ENCODE measurements at regions not wholly inside any gene's neighbourhood (a gene's known extent, or its start where the extent isn't known, plus 50 kb on each side); places are given as distances from the start of the nearest gene placed in this dataset.

DNA sequence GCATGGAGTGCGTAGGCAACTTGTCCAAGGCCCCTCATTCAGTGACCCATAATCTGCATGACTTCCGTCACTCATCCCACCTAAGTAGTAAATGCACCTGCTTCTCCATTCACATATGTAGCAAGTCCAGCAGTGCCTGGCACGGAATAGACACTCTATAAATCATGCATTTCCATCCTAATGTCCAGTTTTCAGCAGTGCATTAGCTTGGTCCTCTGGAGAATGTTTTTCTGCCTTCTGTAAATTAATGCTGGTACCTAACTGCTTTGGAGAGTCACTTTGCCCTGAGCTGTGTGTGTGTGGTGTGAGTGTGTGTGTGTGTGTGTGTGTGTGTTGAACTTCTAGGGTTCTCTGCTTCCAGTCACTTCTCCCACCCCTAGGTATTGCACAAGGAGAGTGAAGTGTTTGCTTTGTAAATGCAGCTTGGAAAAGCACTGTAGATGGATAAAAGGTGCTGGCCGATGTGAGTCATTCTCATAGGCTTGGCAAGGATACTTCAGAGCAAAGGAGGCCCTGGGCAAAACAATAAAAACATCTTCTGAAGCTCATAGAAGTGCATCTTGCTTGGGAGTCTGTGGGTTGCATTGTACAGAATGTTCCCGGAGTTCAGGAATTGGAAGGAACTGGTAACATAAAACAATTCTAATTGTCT, 181.8 kb downstream of the KATNAL1 start:
- no peak for DNase-seq

DNA sequence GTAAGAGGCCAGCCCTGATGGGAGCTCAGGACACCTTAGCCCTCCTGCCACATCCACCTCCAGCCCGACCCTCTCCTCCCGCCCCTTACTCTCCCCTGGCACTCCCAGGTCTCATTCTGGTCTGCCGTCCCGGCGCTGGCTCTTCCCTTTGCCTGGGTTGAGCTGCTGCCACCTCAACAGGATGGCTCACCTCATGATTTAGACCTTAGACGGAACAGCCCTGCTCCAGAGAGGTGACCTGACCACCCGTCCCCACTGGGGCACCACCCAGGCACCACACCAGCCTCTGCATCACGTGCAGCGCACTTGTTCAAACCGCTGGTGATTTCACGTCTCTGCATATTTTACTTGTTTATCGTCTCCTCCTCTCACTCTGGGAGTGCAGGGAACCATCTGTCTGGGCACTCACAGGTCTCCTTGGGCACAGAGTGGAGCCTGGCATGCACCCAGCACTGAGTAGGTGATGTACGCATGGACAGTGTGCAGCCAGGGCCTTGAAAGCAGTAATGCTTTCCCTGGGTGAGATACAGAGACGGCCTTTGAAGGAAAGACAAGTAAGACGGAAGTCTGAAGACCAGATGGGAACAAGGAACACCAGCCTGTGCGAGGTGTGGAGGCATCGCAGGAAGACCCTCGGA, 183.1 kb downstream of the KATNAL1 start:
- no peak for DNase-seq

DNA sequence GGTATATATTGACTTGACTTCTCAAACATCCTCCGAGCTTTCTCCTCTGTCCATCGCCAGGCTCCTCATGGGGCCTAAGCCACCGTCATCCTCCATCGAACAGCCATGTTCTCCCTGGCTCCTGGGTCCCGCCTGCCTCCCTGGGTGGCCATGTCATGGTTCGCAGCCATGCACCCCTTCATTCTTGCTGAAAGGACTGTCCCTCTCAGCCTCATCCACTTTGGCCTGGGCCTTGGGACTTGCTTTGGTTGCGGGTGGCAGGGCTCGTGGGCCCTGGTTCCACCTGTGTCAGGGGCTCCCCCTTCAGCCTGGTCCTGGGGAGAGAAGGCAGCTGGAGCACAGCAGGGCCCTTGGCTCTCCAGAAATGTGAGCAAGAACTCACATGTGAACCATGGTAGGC, 183.8 kb downstream of the KATNAL1 start:
- no peak for DNase-seq

DNA sequence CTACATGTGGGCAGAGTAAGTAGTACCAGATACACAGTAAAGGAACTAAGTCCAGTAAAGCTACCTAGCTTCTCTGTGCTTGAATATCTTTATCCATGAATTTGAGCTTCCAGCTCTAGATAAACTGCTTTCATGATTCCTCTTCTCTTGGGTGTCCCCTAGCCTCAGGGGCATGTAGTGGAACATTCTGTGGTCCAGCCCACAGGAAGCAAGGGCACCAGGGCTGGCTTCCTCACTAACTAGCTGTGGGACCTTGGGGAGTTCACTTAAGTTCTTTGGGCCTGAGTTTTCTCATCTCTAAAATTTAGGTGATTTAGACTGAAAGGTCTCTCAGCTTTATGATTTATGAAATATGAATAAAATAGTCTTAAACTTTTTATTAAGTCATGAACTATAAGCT, 185.7 kb downstream of the KATNAL1 start:
- no peak for DNase-seq

DNA sequence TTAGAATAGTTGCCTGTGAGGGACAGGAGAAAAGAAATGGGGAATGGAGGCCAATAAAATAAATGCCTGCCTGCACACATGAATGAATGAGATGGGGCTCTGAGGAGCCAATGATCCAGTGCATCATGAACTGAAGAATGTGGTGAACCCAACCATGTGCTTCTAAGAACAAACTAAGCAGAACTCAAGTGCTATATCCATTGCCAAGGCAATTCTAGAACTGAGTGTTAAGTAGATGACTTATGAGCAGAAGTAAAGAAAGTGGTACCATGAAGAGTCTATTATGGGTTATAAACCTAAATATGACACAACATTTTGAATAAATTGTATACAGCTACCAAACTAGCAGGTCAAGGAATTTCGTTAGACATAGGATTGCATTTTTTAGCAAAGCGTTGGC, 186.1 kb downstream of the KATNAL1 start:
- DNase-seq, result no peak

DNA sequence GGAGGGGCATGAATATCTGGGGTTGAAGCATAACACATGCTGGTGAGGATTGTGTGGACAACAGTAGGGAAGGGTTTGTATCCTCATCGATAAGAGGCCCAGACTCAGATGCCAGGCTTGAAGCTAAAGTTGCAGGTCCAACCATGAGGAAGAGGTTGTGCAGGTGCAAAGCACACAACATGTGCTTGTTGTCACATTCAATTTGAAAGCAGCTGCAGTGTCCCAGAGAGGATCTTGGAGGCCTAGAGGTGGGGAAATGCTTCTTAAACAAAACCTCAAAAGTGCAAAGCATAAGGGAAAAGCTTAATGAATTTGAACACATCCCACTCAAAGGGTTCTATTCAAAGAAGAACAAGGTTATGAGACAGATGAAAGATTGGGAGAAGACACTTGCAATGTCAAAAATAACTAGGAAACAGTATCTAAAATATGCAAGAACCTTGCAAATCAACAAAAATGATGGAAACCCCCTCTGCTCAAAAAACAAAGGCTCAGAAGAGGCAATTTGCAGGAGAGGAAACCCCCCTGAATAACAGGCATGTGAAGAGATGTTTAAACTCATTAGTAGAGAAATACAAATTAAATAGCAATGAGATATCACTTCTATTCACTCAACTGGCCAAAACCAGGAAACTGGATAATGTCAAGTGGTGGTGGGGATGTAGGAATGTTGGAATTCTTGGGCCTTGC, 187.1 kb downstream of the KATNAL1 start:
- no peak for DNase-seq

DNA sequence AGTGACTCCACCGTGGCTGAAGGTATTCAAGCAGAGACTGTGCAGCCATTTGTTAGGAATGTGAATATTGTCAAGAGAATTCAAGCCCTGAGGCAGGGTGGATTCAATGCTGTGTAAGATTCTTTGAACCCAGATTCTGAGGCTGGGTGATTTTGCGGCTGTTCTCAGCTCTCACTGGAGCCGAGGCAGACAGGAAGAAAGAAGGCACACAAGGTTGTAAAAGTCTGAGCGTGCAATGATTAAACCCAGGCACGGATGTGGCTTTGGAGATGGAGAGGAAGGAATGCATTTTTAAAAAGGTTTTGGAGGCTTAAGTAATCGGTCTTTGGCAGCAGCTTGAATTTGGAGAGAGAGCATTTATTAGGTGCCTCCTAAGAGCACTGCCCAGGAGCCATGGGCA, 187.9 kb downstream of the KATNAL1 start:
- no peak for DNase-seq

DNA sequence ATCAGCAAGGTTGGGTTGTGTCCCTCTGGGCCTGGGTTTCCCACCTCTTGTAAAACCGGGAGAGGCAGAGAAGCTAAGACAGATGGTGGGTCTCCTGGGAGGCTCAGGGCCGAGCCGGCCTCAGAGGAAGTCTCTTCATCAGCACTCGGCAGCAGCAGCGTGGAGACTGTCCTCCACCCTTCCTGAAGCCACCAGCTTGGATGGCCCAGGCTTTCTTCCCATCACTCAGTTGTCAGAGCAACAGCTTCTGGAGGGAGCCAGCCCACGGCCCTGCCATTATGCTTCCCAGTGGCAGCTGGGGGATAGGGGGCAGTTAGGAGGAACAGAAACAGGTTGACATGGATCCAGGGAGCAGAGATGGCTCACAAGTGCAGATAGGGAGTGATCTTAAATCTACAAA, 191.0 kb downstream of the KATNAL1 start:
- no peak for DNase-seq

DNA sequence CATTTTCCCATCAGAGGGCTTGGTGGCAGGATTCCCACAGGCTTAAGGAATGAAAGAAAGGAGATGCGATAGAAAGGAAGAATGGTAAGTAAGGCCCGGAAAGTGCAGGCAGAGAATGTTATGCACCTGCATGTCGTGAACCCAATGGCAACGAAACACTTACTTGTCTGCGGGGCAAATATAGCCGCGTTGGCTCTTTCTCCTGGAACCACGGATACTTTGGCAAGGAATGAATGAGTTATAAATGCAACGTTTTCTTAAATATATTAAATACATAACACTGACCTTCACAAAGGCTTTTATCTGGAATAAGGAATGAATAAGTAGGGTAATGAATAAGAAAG, 192.1 kb downstream of the KATNAL1 start:
- DNase-seq, result no peak

DNA sequence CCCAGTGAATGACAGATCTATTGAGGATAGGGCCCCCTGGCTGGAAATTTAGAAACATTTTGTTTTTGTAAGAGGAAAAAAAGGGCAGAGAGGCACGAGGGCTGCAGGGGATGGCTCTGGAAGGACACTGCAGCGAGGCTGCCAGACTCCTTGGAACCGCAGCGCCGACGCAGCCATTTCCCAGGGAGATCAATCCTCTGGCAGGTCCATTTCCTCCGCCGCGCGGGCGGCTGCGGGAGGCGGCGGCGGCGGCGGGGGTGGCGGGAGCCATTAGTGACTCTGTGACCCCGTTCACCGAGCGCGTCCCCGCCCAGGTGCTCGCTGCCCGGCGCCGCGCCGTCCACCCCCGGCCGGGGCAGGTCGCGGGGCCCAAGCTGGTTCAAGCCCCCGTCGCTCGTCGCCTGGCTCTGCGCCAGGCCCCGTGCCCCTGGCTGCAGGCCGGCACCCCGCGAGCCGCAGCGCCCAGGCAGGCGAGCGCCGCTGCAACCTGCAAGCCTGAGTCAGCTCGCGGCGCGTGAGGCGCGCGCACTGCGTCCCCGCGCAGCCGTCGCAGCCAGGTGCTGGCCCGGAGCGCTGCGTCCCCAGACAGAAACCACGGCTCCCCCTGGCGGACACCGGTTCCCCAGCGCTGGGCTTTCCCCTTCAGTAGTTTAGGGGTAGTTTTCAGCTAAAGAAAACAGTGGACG, 192.6 kb downstream of the KATNAL1 start:
- peak; percentile 87 for DNase-seq

DNA sequence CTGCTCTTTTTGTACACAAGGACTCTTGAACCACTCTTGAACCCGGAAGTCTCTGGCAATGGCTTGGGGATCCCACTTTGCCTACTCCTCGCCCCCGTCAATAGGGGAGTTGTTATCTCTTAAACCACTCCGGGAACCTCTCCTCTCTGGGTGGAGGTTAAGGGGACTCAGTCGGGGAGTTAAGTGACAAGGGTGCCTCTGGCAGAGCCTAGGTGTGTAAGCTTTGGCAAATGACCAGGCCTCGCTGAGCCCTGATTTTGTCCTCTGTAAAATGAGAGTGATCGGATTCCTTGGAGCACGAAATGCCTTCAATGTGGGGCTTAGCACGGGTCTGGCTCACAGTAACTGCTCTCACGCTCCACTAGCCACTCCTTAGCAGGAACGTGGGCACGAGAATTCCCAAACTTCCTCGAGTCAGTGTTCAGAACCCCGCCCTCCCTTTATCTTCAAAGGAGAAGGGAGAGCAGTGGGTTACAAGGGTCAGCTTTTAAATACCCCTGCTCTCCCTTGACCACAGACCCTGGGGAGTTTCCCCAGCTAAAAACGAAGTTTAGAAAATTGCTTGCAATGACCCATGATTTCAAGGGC, 193.3 kb downstream of the KATNAL1 start:
- DNase-seq, result no peak

DNA sequence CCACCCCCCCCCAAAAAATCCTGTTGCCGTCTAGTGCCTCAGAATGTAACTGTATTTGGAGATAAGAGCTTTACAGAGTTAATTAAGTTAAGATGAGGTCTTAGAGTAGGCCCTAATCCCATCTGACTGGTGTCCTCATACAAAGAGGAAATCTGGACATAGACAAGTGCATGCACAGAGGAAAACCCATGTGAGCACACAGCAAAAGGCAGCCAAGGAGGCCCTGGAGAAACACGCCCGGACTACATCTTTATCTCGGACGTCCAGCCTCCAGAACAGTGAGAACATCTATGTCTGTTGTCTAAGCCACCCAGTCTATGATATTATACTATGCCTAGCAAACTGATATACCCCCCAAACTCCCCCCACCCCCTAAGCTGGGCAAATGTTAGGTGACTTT, 193.8 kb downstream of the KATNAL1 start:
- DNase-seq, result no peak

DNA sequence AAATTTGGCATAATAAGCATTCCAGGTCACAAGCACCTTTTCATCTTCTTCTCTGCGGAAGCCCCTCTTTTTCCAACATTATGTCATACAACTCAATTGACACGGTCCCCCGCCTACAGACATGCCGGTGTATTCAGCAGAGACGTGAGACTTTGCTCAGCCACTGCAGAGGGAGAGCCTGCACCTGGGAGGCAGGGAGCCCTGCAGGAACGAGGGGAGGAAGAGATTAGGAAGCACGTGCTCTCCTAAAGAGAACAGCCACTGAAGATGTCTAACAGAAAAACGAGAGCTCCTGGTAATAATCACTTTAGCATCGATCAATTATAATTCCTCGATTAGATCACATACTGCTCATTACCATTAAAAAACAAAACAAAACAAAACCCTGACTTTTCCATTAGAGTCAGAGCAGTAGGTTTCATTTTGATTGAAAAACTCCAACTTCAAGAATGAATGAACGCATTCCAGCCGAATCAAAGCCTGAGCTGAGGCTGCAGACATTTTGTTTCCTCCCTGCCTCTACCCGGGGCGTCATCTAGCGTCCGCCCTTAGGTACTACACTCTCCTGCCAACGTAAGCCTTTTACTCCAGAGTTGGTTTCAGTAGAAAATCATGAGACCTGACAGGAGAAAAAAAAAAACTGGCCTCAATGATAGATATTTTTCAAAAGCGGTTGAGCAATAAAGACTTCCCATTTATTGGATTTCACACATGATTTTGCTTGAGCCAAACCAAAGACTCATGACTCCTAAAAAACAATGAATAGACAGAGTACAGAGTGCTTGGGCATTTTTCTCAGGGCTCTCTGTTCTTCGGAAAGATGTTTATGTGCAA, 194.5 kb downstream of the KATNAL1 start:
- DNase-seq, result peak; percentile 53

DNA sequence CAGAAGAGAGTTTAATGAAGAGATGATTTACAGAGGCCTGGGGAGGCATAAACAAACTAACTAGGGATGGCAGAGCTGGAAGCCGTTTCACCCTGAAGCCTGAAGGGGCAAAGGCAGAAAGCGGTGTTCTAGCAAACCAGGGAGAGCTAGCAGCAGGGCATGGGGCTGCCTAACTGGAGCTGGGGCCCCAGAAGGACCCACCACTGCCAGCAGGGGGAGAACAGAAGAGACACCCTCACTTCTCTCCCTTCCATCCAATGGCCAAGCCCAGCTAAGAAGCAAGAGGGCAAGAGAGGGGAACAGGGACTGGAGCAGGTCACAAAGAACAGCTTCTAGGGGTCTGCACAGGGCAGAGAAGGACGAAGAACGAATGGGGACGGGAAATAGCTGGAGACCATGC, 195.5 kb downstream of the KATNAL1 start:
- no peak for DNase-seq

DNA sequence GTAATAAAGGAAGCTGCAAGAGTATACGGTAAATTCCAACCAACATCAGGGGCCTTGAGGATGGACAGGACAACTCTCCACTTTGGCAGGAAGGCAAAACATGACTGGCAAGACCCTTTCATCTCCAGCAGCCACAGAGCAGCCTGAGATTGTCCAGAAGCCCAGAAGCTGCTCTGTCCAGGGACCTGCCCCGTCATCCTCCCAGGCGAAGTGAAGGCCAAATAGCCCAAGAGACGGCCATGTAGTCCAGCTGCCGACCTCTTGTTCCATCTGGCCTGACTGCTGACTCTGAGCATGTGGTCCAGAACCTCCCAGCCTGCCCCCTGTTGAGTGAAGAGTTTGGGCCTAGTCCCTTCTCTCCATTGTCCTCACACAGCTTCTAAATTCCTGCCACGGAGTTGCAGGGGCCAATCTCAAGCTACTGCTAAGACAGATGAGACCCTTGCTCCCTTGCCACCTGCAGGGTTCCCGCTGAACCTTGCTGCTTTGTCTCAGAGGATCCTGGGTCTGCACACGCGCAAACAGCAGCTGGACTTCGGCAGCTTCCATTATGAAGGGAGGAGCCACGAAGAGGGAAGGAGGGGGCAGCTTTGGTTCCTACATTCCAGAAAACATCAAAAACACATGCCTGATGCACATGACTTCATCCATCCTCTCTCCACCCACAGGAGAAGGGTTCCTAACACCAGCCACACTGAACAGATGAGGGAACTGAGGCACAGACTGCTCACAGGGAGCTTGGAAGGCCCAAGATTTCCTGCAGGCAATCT, 196.9 kb downstream of the KATNAL1 start:
- DNase-seq, result no peak

DNA sequence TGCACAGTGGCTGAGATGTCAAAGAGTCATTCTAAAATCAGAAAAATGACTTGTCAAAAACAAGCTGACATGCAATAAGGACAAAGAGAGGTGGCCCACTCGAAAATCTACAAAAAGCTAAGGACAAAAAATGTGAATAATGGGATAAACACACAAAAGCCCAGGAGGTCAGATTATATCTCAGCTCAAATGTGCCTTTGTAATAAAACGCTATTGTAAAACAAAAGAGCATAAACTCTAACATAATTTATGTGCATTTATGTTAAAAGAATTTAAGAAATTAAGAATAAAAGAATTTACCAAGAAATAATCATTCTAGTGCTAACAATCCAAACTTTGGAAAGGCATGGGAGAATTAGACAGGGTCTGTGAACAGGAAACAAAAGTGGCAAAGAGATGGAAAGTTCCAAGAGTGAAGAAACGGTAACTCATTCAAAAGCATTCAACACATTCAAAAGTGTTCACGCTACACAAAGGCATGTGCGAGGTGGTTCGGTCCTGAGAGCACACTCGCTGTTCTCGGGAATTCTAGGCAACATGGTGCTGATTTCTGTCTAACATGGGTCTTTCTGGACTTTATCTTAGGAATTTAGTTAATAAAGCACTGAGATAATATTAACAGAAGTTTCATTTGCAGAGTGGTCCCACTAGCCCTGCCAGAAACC, 197.7 kb downstream of the KATNAL1 start:
- DNase-seq, result no peak

DNA sequence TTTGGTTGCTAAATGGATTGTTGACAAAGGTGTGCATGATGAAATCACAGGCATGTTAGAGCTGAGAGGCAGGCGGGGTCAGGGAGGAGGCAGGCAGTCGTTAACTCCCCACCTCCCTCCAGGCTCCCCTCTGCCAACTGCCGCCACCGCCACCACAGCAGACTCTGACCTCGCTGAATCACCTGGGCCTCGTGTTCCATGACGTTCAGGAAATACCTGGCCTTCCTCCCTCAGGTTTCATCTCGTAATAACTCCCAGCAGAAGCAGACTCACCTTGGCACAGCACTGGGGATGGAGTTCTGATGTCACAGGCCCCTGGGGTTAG, 198.5 kb downstream of the KATNAL1 start:
- no peak for DNase-seq

DNA sequence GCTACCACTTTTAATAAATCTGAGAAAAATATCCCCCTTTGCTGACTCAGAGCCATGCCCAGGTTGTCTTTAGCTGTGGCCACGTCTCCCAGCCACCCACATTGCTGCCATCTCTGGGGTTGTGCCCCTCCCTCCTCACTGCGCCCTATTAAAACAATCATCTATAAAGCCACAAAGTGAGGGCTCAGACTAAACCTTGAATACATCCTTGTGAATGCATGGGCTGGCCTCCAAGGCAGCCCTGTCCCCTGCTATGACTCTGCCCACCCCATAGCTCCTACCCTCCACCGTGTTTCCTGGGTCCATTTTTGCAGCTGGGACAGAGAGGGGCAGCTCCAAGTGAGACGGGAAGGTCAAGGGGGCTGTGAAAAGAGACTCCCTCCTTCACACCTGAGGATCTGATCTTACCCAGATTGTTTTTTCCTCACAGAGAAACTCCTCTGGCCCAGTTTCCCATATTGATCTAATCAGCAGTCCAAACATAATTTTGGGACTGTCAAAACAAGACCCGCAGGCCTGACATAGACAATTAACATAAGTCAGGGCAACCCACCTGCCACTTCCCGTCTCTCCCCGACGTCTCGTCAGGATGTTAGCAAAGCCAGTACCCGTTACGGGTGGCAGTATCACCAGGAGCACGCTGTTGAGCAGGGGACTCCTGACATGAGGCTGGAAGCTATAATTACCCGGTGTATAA, 199.0 kb downstream of the KATNAL1 start:
- DNase-seq, result no peak

DNA sequence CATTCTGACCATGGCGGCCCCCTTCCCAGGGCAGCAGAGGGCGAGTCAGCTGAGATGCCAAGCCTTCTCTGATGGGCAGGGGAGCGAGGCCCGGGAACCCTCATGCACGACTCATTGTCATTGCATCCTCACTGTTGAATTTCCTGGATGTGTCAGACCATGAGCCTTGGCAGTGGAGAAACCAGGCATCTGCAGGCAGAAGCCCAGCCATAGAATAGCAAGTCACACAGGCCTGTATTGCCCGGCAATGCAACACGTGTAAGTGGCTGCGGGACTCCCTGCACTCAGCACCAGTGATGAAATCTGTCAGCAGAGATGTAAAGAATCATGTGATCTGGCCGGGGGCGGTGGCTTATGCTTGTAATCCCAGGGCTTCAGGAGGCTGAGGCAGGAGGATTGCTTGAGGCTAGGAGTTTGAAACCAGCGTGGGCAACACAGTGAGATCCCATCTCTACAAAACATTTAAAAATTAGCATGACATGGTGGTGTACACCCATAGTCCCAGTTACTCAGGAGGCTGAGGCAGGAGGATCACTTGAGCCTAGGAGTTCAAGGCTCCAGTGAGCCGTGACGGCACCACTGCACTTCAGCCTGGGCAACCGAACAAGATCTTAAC, 199.7 kb downstream of the KATNAL1 start:
- DNase-seq, result no peak

DNA sequence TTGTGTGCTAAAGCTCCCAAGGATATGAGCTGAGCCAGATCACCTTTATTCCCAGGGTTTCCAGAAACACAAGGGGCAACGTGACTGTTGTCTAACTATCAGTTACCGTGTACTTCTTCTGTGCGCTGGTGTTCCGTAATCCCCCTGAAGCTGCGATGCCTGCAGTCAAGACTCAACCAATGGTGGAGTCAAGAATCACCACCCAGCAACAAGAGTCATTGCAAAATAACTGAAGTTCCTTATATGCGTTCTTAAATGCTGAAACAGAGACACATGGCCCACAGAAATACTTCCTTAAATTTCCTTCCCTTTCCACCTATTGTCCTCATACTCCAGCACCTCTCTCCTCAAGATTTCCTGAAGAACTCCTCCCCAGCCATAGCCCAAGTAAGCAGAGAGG, 200.2 kb downstream of the KATNAL1 start:
- DNase-seq, result no peak
